AG04449 (cell line): ENCODE measurements at regions not wholly inside any gene's neighbourhood (a gene's known extent, or its start where the extent isn't known, plus 50 kb on each side); places are given as distances from the start of the nearest gene placed in this dataset.

Experiments used
- CTCF ChIA-PET: fragments of 350-600 bp; formaldehyde crosslinking; extraction: SDS; loops from one replicate; lab custom pipeline; 2021; ENCODE audit warnings: antibody characterized with exemption; lab: Yijun Ruan, JAX
- POLR2A ChIA-PET: fragments of 400-600, 350-600 bp; formaldehyde crosslinking; extraction: SDS; loops from one replicate; lab custom pipeline; 2020; ENCODE audit warnings: antibody characterized with exemption, inconsistent platforms; lab: Yijun Ruan, JAX
- DNase-seq: peaks from one replicate; pipeline ENCODE4 v3.0.0-alpha.2; 2010; ENCODE audit warnings: low read depth, low spot score
- H3K4me3 ChIP-seq: 2 replicates; pipeline ENCODE4 v1.5.1; 2011; ENCODE audit warnings: low read depth, mild to moderate bottlenecking, control low read depth, low read length
- TF ChIP-seq, protein P1 (sequence below): IDR thresholded peaks from one replicate; pipeline ENCODE4 v1.5.1; 2011; ENCODE audit warnings: mild to moderate bottlenecking, moderate library complexity, low read length, control low read depth, inconsistent platforms; ENCODE audit not compliant: insufficient read depth; ENCODE audit errors: missing control alignments

DNA sequence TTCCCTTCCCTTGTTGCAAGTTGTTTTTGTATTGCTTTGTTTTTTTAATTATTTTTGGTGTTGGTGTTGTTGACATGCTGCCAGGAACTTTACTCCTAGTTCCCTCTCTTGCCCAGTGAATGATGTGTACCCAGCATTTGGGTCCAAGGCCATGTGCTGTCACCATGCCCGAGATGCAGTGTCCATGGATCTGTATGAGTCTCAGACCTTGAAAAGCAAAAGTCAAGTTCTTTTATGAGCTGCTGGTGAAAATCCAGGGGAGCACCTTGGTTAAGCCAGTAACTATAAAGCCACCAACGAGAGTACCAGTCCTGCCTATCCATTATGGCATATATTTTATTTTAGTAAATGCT is 236.4 kb downstream of the BCL11A start:
- ChIA-PET CTCF (no interaction called here), POLR2A (no interaction called here)
- no peak overlapping the region for H3K4me3 ChIP-seq
- TF ChIP-seq, protein P1, sequence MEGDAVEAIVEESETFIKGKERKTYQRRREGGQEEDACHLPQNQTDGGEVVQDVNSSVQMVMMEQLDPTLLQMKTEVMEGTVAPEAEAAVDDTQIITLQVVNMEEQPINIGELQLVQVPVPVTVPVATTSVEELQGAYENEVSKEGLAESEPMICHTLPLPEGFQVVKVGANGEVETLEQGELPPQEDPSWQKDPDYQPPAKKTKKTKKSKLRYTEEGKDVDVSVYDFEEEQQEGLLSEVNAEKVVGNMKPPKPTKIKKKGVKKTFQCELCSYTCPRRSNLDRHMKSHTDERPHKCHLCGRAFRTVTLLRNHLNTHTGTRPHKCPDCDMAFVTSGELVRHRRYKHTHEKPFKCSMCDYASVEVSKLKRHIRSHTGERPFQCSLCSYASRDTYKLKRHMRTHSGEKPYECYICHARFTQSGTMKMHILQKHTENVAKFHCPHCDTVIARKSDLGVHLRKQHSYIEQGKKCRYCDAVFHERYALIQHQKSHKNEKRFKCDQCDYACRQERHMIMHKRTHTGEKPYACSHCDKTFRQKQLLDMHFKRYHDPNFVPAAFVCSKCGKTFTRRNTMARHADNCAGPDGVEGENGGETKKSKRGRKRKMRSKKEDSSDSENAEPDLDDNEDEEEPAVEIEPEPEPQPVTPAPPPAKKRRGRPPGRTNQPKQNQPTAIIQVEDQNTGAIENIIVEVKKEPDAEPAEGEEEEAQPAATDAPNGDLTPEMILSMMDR: no peak
- no peak for DNase-seq

DNA sequence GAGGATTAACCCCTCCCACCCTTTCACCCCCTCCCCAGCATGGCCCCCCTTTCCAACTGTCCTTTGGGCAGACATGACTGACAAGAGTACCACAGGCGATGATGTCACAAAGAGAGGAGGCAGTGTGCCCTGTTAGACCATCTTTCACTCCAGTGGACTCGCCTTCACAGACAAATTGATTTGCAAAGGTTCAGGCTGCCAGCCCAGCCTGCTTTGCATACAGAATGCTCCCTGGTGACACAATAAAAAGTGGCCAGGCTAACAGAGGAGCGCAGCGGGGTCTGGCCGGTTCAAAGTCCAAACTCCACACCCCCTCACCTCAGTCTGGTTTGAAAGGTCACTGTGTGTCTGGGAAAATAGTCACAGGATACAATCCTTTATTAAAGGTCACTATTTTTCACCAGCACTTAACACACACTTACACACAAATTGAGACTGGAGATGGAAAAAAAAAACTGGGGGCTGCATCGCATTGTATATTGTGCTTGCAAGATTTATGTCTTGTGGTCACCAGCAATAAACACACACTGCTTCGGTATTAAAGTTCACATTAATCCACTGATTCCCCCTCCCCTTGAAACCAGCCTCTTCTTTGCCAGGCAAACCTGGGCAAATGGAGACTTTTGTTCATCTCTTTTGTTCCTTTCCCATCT is 236.9 kb downstream of the BCL11A start:
- ChIA-PET POLR2A (no interaction called here), CTCF (no interaction called here)
- no peak for DNase-seq
- H3K4me3 ChIP-seq: no peak overlapping the region
- TF ChIP-seq, protein P1: no peak

DNA sequence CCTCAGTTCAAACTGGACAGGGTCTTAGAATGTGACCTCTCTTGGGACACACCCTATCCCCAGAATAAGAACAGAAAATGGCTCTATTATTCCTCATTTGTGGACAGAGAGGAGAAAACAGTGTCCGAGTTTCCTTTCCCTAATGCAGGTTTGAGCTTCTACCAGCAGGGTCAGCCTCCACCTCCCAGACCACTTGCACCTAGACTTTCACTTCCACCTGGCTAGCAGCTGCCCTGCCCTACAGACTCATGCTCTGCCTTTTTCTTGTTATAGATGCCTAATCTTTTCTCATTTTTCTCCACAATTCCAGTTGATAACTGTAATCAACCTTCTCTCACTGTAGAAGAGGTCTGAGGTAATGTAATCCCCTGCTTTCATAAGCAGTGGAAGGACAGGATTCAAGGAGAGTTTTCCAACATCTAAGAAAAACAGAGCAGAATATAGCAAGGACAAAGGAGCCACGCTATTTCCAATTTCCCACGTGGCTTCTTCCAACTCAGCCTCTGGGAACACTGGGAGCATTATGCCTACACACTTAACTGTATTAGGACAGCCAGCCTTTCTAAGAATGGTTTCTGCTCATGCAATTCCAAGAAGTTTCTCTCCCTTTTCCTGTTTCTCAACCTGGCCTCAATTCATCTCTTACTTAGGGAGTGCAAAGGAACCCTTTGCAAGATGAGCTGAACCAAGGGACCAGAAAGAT is 239.8 kb downstream of the BCL11A start:
- CTCF ChIA-PET: no interaction called here
- POLR2A ChIA-PET: no interaction called here
- DNase-seq: no peak
- H3K4me3 ChIP-seq: no peak overlapping the region
- TF ChIP-seq, protein P1: no peak

DNA sequence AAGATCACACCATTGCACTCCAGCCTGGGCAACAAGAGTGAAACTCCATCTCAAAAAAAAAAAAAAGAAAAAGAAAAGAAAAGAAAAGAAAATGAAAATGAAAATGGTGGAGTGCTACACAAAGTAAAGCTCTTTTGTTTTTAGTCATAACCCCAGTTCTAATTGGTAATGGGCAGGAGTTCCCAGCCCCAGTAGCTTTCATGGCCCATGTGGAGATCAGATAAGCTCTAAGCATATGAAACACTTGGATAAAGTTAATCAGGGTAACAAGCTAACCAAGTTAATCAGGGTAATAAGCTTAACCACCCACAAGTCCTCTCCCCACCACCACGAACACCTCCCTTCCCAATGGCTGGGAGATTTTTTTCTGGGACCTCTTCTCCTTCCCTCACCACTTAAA is 240.8 kb downstream of the BCL11A start:
- POLR2A ChIA-PET: interaction anchor here (0.6 kb wide), 1 partner anchor 15 kb away, joined by 3 read pairs; no protein-coding TSS in a partner anchor
- no peak overlapping the region for H3K4me3 ChIP-seq
- TF ChIP-seq, protein P1: no peak
- CTCF ChIA-PET: interaction anchor here (1.3 kb wide), 1 partner anchor 237 kb away, joined by 3 read pairs; no protein-coding TSS in a partner anchor
- no peak for DNase-seq

DNA sequence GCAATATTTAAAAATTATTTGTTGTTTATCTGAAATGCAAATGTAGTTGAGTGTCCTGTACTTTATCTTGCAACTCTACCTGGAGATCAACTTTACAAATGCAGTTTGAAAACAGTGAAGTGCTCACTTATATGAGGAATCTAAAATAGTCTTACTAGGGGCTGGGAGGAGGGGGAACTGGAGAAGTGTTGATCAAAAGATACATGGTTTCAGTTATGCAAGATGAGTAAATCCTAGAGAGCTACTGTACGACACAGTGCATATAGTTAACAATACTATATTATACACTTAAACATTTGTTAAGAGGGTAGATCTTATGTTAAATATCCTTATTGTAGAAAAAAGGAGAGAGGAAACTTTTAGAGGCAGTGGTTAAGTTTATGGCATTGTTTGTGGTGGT is 241.9 kb downstream of the BCL11A start:
- DNase-seq: no peak
- POLR2A ChIA-PET: no interaction called here
- TF ChIP-seq, protein P1: no peak
- CTCF ChIA-PET: interaction anchor here (1.3 kb wide), 1 partner anchor 238 kb away, joined by 3 read pairs; no protein-coding TSS in a partner anchor
- no peak overlapping the region for H3K4me3 ChIP-seq

DNA sequence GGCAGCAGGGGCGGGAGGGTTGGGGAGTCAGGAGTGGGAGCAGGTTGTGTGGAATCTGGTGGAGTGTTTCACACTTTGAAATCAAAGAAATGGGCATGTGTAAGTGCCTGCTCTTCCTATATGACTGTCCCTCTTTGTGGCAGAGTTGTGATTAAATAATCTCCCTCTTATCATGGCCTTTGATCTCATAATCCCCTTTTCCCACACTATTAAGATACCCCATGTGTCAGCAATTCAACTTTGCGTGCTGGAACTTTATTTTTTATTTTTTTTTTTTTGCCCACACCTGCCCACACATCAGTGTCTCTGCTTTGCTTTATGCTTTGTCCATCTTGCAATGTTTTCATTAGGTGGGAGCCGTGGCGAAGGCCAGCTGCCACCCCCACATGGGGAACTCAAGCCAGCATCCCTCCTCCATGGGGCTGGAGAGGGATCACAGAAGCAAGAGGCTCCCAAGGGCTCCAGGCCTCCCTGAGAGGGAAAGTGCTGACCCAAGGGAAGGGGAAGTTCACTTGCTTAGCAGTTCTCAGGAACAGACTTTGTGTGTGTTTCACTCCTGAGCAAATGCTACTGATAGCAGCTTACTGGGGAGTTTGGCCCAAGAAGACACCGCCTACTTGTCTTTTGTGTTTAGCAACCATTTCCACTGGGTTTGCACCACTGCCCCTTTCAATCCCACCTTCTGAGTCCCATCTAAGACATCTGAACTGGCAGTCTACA is 243.4 kb downstream of the BCL11A start:
- TF ChIP-seq, protein P1: no peak
- no peak overlapping the region for H3K4me3 ChIP-seq
- ChIA-PET CTCF (no interaction called here), POLR2A (no interaction called here)
- no peak for DNase-seq
